ENCODE measurements at regions not wholly inside any gene's neighbourhood (a gene's known extent, or its start where the extent isn't known, plus 50 kb on each side); places are given as distances from the start of the nearest gene placed in this dataset.

DNA sequence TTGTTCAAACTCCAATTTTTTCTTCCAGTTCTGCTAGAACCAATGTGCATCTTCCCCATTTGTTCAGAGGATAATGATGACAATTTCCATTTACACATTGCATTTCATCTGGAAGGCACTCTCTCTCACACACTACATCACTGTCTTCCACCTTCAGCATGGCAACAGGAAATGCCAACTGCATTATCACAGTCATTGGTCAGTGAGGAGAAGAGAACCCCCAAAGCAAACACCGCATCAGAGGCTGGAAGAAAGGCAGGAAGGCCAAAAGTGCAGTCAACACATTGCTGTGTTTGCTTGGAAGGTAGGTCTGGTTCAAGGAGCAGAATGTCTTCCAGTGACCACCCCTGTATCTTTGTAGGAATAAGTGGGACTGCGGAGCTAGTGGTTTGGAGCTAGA, 192.2 kb upstream of the RHOBTB1 start:
- DNase-seq = no peak

DNA sequence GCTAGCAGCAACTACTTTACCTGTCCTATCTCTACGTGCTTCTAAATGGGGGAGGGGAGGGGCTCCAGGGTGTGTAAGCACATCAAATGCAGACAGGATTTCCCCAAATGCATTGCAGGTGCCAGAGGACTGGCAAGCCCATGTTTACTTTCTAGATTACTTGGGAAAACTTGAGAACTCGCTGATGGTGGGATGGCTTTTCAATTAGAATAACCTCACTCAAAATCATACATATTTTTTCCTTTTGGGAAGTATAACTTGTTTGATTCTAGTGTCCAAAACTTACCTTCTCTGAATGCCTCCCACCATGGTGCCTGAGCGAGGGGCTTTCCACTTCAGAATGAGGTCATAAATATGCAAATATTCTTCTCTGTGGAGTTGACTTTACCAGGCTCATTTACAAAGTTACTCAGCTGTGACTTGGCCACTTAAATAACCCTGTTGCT, 191.3 kb upstream of the RHOBTB1 start:
- no peak for DNase-seq

DNA sequence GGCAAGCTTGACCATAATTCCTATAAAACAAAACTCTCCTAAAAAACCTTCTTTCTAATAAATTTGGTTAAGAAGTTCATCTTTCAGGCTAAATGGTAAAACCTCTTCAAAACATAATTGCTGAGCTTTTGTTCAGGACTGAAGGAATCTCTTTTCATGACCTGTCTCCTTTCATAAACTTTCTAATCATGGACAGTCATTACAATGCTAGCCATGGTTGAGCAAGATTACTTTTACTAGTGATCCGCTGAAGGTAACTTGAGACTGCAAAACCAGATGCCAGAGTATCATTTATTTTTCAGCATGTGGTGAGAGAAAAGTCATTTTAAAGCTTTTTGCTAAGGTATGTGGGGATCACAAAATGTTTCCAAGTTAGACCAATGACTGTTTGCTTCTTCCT, 186.4 kb upstream of the RHOBTB1 start:
- no peak for DNase-seq

DNA sequence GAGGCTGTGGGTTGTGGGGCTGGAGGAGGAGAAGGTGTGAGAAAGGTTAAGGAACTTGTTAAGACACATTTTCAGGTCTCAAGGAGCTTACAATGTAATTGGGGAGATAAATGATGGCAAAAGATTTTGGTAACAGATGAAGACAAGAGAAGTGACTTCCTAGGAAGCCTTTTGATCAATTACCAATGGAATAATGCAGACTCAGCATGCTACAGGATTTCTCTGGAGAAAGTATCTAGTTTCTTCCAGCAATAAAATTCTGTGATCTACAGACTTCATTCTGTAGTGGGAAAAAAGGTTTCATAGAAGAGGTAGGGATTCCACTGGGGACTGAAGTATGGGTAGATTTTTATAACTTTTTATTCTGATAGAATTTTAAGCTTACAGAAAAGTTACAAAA, 184.2 kb upstream of the RHOBTB1 start:
- DNase-seq = no peak

DNA sequence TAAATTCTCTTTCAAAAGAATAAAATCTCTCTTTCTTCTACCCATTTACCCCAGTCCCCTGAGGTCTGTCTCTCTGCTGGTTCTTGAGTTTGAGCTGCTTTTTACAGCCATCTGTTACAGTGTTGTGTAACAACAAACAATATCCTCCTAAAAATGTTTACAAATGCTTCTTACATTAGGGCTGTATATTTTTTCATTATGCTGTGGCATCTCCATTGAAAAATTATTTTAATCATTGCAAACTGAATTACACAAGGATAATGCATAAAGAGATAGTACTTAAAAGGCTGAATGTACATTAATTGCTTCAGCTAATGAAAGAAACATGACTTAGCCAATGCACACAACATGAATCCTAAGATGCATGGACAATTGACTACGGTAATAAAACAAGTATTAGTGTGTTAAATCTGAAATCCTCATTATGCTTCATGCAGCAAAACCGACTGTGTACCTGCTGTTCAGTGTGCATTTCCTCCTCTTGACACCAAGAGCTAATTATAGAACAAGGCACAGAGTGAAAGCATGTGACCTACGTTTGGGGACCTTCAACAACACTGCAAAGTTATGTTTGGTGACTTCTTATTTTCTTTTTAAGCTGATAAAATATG, 181.7 kb upstream of the RHOBTB1 start:
- no peak for DNase-seq

DNA sequence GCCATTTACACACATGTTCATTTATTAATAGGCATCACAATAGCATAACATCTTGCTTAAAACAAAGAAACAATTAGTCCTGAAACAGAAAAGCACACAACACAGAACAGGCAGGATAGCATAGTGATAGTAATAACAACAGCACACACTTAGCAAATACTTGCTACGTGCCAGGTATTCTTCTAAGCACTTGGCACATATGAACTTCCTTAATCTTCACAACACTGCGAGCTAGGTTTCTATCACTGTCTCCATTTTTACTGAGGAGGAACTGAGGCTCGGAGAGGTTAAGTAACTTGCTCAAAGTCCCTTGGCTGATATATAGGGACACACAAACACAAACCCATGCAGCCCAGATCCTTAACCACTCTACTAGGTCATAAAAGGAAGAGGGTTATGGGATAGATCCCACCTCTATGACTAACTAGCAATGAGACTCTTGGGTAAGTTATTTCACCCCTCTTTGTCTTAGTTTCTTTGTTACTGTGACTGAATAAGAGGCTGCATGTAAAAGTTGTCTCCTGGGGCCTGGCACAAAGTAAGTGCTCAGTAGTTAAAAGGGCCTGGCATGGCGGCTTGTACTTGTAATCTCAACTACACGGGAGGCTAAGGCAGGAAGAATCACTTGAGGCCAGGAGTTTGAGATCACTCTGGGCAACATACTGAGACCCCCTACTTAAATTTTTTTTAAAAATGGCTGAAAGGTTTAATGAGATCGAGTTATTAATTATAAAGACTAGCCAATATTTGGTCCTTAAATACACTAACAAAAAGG, 181.0 kb upstream of the RHOBTB1 start:
- DNase-seq = no peak

DNA sequence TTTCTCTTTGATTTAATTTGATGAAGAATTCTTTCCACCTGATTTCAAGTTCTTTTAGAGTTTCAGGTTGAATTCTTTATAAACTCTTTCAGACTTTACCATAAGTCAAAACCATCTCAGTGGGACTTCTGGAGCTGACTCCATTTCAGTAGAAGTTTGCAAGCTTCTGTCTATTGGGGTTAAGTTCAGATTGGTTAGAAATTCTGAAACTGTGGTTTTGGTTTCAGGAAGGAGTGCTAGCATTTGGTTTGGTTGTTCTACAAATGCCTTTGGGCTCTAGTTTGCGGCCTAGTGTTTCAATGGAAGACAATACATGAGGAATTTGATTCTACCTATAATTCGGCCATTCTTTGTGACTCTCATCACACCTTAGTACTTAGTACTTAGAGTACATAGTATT, 176.8 kb upstream of the RHOBTB1 start:
- no peak for DNase-seq

DNA sequence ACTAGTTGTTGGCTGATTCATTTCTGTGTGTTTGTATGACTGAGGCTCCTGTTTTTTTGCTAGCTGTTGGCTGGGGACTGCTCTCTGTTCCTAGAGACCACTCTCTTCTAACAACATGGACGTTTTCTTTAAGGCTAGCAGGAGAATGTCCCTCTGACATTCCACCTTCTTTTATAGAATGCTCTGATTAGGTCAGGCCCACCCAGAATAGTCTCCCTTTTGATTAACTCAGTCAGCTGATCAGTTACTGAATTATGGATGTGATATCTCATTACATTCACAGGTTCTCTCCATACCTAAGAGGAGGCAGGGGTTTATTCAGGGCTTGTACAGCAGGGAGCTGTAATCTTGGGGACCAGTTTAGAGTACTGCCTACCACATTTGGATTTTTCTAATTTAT, 175.6 kb upstream of the RHOBTB1 start:
- no peak for DNase-seq

DNA sequence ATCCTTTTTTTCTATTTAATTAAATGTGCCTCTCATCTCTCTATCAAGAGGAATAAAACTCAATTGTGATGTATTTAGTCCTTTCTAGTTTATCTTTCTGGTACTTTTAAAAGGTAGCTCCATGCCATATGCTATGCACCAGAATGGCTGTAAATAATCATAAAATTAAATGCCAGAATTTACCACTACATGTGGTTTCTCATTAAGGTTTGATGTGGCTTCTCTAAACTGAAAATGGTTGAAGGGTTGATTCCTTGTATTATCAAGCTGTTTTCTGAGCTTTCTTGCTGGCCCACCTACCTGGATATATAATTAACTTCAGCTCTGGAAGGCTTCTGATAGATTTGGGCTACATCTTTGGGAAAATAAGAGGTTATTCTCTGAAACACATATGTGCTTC, 171.9 kb upstream of the RHOBTB1 start:
- DNase-seq = no peak

DNA sequence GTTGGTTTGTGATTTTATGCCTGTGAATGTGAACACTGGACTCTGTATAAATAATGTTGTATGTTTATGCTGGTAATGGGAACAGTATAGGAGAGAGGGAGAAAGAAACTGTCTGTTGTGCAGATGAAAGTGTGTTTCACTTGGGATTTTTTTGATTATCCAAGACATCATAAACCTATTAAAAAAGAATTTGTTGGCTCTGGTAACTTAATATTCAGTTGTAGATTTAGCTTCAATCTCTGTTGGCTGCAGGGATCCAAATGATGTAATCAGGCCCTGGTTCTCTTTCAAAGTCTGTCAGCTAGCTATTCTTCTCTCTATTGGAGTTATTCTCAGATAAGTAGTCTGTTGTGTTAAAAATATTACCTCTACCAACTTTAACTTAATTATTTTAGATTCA, 168.8 kb upstream of the RHOBTB1 start:
- no peak for DNase-seq

DNA sequence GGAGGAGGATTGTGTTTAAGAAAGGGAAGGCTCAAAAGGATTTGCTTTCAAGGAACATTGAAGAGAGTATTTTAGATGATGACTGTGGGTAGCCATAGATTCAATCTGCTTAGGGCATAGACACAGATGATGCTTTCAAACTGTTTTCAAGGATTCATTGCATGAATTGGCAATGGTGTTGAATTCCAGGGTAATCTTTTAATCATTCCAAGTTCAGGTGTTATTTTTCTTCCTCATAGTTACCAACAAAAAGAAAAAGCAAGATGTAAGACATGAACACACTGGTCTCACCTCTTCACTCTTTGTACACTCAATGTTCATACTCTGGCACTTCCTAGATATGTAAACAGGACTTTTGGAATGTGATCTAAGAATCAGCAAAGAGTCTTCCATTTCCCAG, 167.0 kb upstream of the RHOBTB1 start:
- no peak for DNase-seq

DNA sequence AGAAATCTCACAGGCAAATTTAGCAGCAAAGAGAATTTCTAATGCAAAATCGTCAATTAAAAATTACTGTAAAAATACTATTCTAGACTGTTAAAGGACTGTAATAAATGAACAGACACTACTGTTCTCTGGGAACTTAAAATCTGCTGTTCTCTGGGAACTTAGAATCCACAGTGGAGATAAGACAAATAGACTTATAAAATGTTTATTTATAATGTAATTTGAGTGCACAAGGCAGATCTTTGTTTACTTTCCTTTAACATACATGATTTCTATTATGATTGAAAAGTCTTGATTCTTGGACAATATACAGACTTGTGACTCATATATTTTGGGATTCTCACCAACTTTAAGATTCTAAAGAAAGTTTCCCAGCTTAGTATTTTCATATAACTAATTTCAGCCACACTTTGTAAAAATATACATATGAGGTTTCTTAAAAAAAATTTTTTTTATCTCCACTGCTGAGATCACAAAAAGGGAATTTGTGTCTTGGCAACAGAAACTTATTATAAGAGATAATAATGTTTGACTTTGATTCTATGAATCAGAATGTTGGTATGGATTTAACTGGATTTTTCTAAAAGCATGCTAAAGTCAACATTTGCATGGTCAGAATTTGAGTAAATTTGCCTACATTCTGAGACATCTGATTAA, 166.3 kb upstream of the RHOBTB1 start:
- DNase-seq = no peak

DNA sequence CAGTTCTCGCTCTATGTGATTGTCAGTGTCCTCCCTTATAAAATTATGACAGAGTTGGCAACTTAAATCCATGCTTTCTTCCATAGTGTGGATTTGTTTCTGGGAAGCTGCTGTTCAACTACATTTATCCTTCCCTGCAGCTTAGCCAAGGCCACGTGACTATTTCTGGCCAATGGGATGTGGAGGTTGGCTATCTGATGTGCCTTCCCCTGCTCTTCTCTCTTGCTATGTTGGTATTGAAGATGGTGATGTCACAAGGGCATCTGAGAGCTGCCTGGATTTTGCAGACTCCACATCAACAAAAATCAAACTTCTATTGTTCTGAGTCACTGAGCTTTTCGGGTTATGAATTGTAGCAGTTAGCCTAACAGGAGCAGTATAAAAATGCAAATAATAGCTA, 164.9 kb upstream of the RHOBTB1 start:
- DNase-seq = no peak

DNA sequence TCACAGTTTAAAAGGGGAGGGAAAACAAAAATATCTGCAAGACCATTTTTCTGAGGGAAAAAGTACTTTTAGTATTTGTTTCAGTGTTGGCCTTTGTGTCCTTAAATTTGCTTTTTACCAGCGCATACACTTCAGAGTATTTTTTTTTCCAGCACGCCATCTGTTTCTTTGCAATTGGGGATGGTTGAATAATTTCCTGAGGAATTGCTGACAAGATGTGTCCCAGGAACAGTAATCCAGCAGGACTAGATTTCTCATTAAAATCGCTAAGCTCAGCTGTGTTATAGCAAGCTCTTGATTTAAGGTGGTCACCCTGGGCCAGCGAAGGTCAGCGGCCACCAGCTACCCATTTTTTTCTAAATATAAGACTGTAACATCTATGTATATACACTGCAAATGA, 156.9 kb upstream of the RHOBTB1 start:
- DNase-seq = no peak

DNA sequence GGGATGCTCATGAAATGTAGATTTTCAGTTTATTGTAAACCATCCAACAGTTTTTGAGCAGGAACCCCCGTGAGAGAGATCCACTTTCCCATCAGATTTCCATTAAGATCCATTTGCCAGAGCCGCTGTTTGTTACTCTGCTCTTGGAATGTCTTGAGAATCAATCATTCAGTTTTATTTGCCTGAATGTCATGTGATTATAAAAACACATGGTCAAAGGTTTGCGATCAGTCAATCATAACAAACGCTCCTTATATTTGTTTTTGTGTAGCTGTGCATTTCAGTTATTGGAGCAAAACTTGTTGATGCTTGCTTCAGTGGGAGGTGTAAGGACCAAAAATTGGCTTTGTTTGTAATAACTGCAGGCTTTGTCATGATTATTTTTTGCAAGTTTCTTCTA, 155.8 kb upstream of the RHOBTB1 start:
- DNase-seq = no peak

DNA sequence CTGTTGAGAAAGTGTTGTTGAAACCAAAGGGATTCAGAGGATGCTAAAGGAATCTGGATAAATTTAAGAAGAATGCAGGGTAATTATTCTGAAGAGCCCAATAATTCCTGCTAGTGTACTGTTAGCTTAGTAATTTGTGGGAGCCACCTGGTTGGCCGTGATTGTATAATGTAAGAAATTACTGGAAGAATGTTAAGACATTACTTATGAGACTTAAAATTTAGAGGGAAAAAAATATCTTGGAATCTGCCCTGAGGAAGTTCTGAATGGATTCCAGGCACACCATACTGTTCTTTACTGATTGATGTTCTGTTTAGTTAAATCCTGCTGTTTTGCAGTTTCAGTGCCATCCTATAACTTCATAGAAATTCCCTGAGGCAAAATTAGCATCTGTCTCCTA, 155.0 kb upstream of the RHOBTB1 start:
- no peak for DNase-seq

DNA sequence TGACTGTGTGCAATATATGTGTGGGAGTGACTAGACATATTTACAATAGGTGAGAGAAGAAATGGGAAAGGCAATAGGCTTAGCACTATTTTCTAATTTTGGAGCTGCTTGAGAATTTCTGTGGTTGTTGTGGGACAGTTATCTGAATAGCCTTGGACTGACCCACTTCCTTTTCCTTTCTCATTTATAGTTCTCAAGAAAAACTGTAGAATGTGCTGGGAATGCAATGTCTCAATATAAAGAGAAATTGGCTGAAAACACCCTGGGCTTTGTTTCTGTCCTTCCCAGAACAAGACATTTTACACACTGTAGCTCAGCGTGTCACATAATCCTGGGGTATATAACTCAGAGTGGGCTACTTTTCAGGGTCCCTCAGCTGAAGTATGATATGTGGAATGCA, 153.0 kb upstream of the RHOBTB1 start:
- no peak for DNase-seq

DNA sequence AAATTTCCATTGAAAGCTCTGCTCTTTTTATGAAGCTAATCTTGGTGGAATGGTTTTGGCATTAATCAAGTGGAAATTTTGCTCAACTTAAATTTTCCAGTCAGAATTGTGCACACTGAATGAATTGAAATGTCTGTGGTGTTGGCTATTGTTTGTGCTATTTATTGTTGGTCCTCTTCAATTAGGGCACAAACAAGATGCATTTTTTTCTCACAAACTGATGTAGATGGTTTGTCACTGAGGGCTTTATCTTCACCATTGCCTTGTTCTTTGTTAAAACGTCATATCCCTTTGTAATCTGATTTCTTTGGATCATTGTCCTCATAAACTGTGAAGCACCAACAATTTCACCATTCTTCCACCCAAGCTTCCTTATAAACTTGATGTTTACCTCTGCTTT, 152.1 kb upstream of the RHOBTB1 start:
- DNase-seq = no peak

DNA sequence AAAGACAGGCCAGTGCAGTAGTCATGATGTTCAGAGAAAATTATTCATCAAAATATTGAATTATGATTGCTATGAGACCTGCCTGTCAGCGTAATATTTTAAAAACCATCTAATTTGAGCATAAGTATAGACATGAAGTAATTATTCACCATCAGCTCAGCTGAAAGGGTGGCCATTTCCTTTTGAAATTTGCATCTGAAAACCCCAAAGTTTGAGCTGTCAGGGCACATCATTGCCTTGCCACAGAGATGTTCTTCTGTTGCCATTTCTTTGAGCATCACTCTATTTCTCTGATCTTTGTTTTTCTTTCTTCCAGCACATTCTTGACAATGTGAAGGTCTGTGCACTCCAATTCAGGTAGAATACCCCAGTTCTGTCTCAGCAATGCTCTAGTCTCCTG, 147.5 kb upstream of the RHOBTB1 start:
- DNase-seq = no peak

DNA sequence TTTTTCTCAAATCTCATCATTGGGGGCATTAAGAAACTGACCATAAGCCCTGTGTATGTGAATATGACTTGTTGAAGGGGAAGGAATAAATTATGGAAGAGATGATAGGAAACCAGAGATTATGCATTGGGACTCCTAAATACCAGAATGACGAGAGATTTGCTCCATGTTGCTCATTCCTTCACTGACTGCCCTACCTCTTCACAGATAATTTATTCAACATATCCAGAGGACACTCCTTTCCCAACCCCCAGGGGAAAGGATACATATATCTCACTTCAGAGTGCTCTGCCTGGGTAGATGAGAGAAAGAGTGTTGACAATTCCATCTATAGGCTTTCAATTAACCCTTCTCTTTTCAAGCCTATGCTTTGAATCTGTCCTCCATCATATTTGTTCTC, 145.3 kb upstream of the RHOBTB1 start:
- no peak for DNase-seq

DNA sequence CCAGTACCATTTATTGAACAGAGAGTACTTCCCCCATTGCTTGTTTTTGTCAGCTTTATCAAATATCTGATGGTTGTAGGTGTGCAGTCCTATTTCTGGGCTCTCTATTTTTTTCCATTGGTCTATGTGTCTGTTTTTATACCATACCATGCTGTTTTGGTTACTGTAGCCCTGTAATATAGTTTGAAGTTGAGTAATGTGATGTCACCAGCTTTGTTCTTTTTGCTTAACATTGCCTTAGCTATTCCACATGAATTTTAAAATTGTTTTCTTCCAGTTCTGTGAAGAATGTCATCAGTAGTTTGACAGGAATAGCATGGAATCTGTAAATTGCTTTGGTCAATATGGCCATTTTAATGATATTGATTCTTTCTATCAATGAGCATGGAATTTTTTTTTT, 140.5 kb upstream of the RHOBTB1 start:
- DNase-seq = no peak

DNA sequence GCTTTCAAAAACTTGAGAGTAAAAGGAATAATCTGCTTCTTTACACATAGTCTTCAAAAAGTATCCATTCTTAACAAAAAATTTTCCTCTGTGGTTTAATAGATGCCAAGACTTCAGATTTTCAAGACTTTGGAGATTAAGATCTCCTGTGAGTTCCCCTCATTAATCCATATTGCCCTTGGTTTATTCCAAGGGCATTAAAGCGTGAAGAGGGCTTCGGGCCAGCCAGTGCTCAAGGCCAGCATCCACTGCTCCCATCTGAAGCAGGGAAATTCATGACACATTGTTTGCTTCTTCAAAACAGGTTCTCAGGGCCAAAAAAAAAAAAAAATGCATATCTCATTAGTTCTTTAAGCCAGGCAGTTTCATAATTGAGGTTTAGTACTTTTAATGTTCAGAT, 137.3 kb upstream of the RHOBTB1 start:
- no peak for DNase-seq

DNA sequence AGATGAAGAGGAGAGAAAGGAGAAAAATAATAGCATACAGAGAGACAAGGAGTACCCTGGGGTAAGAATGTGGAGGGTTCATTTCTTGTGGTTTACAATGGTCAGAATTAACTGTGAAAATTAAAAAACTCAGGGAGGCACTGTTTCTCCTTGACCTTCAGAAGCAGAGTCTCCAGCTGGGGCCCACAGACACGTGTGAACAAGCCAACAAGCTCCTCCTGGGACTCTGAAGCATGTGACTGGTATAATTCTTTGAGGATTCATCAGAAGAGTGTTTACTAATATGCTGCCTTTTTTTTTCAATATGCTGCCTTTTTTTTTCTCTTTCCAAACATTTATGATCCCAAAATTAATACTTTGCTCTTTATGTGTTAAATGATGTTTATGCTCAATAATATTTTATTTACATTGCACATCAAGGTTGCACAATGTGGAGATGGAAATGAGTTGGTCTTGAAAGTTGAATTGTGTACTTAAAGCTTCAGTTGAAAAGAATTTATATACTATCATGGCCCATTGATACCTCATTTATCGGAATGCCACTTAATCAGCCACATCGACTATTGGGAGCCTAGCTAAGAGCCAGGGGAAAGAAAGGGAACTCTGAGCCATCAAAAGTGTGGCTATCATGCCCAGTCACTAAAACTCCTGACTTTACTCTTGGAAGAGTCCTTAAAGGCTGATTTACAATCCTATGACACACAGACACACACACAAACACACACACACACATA, 134.7 kb upstream of the RHOBTB1 start:
- DNase-seq = no peak

Data from activated CD4-positive, alpha-beta T cell treated with anti-CD3 and anti-CD28 coated beads, Interleukin-2, amount 50 U/mL, for 48 hours (primary cell).